ENCODE measurements at regions not wholly inside any gene's neighbourhood (a gene's known extent, or its start where the extent isn't known, plus 50 kb on each side); places are given as distances from the start of the nearest gene placed in this dataset.

DNA sequence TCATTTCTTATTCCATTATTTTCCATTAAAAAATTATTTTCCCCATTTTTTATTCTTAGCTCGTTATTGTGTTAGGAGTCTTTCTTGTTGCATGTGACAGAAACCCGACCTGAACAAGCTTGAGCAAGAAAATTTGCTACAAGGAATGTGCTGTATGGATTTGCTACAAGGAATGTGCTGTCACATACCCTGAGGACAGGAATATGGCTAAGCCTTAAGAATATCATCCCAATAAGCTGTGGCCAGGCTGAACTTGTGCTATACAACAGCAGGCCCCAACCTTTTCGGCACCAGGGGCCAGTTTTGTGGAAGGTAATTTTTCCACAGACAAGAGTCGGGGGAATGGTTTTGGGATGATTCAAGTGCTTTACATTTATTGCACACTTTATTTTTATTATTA is 114.0 kb downstream of the TRMT11 start:
- Histone ChIP-seq H3K27me3 (ENCODE audit: low read length) (no peaks in the 10 kb centered on the region), H3K4me3 (ENCODE audit: low read length) (no peak overlapping the region), H3F3A (ENCODE audit: low read length, unreplicated experiment) (no peaks in the 10 kb centered on the region), H3K9me2 (replicated peaks; ENCODE audit: low read length) (no peaks in the 10 kb centered on the region), H3K9ac (ENCODE audit: low read length) (no peak overlapping the region), H2AFZ (ENCODE audit: low read length) (no peak overlapping the region), H3K79me2 (ENCODE audit: low read length) (no peaks in the 10 kb centered on the region), H3K36me3 (ENCODE audit: low read depth, low read length) (no peaks in the 10 kb centered on the region), H3K4me2 (ENCODE audit: low read length) (no peak overlapping the region), H3K4me1 (ENCODE audit: insufficient read depth, low read length) (no peaks in the 10 kb centered on the region), H3K9me3 (ENCODE audit: low read length) (no peaks in the 10 kb centered on the region), H4K20me1 (ENCODE audit: low read length) (no peaks in the 10 kb centered on the region), H3K27ac (ENCODE audit: low read length) (no peak overlapping the region)
- ChIA-PET CTCF (no interaction called here), POLR2A (ENCODE audit: unreplicated experiment) (no interaction called here)
- intact Hi-C loops (cut with micrococcal nuclease): no loop called here
- DNase-seq (no peak), ATAC-seq (no peak)
- TF ChIP-seq, protein P1, sequence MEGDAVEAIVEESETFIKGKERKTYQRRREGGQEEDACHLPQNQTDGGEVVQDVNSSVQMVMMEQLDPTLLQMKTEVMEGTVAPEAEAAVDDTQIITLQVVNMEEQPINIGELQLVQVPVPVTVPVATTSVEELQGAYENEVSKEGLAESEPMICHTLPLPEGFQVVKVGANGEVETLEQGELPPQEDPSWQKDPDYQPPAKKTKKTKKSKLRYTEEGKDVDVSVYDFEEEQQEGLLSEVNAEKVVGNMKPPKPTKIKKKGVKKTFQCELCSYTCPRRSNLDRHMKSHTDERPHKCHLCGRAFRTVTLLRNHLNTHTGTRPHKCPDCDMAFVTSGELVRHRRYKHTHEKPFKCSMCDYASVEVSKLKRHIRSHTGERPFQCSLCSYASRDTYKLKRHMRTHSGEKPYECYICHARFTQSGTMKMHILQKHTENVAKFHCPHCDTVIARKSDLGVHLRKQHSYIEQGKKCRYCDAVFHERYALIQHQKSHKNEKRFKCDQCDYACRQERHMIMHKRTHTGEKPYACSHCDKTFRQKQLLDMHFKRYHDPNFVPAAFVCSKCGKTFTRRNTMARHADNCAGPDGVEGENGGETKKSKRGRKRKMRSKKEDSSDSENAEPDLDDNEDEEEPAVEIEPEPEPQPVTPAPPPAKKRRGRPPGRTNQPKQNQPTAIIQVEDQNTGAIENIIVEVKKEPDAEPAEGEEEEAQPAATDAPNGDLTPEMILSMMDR (conservative IDR thresholded peaks at IDR 0.05; ENCODE audit: low read depth, low read length): no peak
- no peak for TF ChIP-seq EZH2 (IDR thresholded peaks at IDR 0.05; ENCODE audit: low read length, unreplicated experiment)
- no peak for TF ChIP-seq EZH2phosphoT487 (IDR thresholded peaks at IDR 0.05; ENCODE audit: borderline replicate concordance, low read length)
- no TSS peak for BruUV-seq (replicated peaks)

DNA sequence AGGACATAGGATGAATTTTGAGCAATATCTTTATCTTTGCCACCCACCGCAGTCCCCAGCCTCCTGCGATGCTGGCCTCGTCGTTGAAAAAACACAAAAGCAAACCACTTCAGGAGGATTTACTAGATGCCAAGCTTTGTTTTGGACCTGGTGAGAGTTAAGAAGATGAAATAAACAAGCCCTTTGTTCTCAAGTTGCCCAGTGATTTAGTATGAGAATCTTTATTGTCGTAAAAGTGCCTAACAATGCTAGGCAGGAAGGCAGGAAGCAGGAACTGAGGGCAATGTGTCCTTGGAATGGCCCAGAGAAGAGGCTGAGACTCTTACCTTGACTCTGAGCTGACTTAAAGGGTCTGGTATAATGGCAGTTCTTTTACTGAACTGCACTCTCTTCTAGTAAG is 116.0 kb downstream of the TRMT11 start:
- TF ChIP-seq, protein P1 (conservative IDR thresholded peaks at IDR 0.05; ENCODE audit: low read depth, low read length): no peak
- TF ChIP-seq EZH2phosphoT487 (IDR thresholded peaks at IDR 0.05; ENCODE audit: borderline replicate concordance, low read length) (no peak), EZH2 (IDR thresholded peaks at IDR 0.05; ENCODE audit: low read length, unreplicated experiment) (no peak)
- intact Hi-C loops (cut with micrococcal nuclease): no loop called here
- ChIA-PET POLR2A (ENCODE audit: unreplicated experiment) (no interaction called here), CTCF (no interaction called here)
- no peak overlapping the region for H3K4me3 ChIP-seq (ENCODE audit: low read length)
- no peaks in the 10 kb centered on the region for H3F3A ChIP-seq (ENCODE audit: low read length, unreplicated experiment)
- no peaks in the 10 kb centered on the region for H3K9me2 ChIP-seq (replicated peaks; ENCODE audit: low read length)
- no peak overlapping the region for H2AFZ ChIP-seq (ENCODE audit: low read length)
- H3K36me3 ChIP-seq (ENCODE audit: low read depth, low read length): no peaks in the 10 kb centered on the region
- DNase-seq (no peak), ATAC-seq (no peak)
- H3K9me3 ChIP-seq (ENCODE audit: low read length): no peaks in the 10 kb centered on the region
- no peaks in the 10 kb centered on the region for H3K27me3 ChIP-seq (ENCODE audit: low read length)
- no peak overlapping the region for H3K9ac ChIP-seq (ENCODE audit: low read length)
- no peak overlapping the region for H3K4me2 ChIP-seq (ENCODE audit: low read length)
- no TSS peak for BruUV-seq (replicated peaks)
- no peaks in the 10 kb centered on the region for H3K4me1 ChIP-seq (ENCODE audit: insufficient read depth, low read length)
- no peak overlapping the region for H3K27ac ChIP-seq (ENCODE audit: low read length)
- H3K79me2 ChIP-seq (ENCODE audit: low read length): no peaks in the 10 kb centered on the region
- no peaks in the 10 kb centered on the region for H4K20me1 ChIP-seq (ENCODE audit: low read length)

DNA sequence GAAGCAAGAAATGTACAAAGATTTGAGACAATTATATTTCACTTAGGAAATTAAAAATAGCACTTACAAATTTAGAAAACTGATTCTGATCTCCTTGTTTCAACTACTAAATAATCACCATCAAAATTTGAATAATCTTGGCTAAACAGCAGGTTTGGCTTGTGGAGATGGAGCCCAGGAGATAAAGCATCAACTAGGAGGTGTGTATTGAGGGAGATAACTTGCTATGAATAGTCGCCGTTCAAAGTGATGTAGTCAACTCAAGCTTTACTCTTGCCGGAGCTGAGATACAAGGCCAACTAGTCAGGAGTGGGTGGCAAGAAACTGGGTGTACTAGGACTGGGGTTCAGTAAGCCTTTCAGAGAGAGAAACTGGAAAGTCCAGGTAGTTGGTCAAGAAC is 117.7 kb downstream of the TRMT11 start:
- H3K36me3 ChIP-seq (ENCODE audit: low read depth, low read length): no peaks in the 10 kb centered on the region
- no TSS peak for BruUV-seq (replicated peaks)
- no peaks in the 10 kb centered on the region for H3K79me2 ChIP-seq (ENCODE audit: low read length)
- ChIA-PET POLR2A (ENCODE audit: unreplicated experiment) (no interaction called here), CTCF (no interaction called here)
- no peak overlapping the region for H3K9ac ChIP-seq (ENCODE audit: low read length)
- no peaks in the 10 kb centered on the region for H3K9me2 ChIP-seq (replicated peaks; ENCODE audit: low read length)
- ATAC-seq: no peak
- no peak overlapping the region for H3K27ac ChIP-seq (ENCODE audit: low read length)
- no peaks in the 10 kb centered on the region for H4K20me1 ChIP-seq (ENCODE audit: low read length)
- H3K9me3 ChIP-seq (ENCODE audit: low read length): no peaks in the 10 kb centered on the region
- H2AFZ ChIP-seq (ENCODE audit: low read length): no peak overlapping the region
- intact Hi-C loops (cut with micrococcal nuclease): no loop called here
- no peaks in the 10 kb centered on the region for H3K4me1 ChIP-seq (ENCODE audit: insufficient read depth, low read length)
- H3K27me3 ChIP-seq (ENCODE audit: low read length): no peaks in the 10 kb centered on the region
- no peak overlapping the region for H3K4me2 ChIP-seq (ENCODE audit: low read length)
- no peak for DNase-seq
- H3K4me3 ChIP-seq (ENCODE audit: low read length): no peak overlapping the region
- H3F3A ChIP-seq (ENCODE audit: low read length, unreplicated experiment): no peaks in the 10 kb centered on the region
- TF ChIP-seq EZH2 (IDR thresholded peaks at IDR 0.05; ENCODE audit: low read length, unreplicated experiment) (no peak), EZH2phosphoT487 (IDR thresholded peaks at IDR 0.05; ENCODE audit: borderline replicate concordance, low read length) (no peak)
- TF ChIP-seq, protein P1 (conservative IDR thresholded peaks at IDR 0.05; ENCODE audit: low read depth, low read length): no peak
